Mucosa of stomach (tissue), 1 donor: ENCODE measurements at regions not wholly inside any gene's neighbourhood (a gene's known extent, or its start where the extent isn't known, plus 50 kb on each side); places are given as distances from the start of the nearest gene placed in this dataset.

Experiments
- H3K27me3 ChIP-seq: one replicate; pipeline ENCODE4 v1.7.0; 2013; ENCODE audit warnings: mild to moderate bottlenecking, low read length; ENCODE audit not compliant: control insufficient read depth, insufficient read depth
- H3K36me3 ChIP-seq: one replicate; pipeline ENCODE4 v1.7.0; 2013; ENCODE audit warnings: low read length; ENCODE audit not compliant: control insufficient read depth, insufficient read depth
- H3K4me1 ChIP-seq: one replicate; pipeline ENCODE4 v1.7.0; 2013; ENCODE audit warnings: mild to moderate bottlenecking, low read length; ENCODE audit not compliant: control insufficient read depth, insufficient read depth
- H3K4me3 ChIP-seq: one replicate; pipeline ENCODE4 v1.7.0; 2013; ENCODE audit warnings: low read length
- H3K9ac ChIP-seq: one replicate; pipeline ENCODE4 v1.7.0; 2013; ENCODE audit warnings: mild to moderate bottlenecking, low read length, moderate library complexity
- H3K9me3 ChIP-seq: one replicate; pipeline ENCODE4 v1.7.0; 2013; ENCODE audit warnings: mild to moderate bottlenecking, low read length, moderate library complexity; ENCODE audit not compliant: control insufficient read depth
- donor health status: Pancreatic carcinoma.

- H3K9me3 ChIP-seq: no peaks in the 10 kb centered on the region
- no peaks in the 10 kb centered on the region for H3K36me3 ChIP-seq
- no peaks in the 10 kb centered on the region for H3K4me1 ChIP-seq
Observed at GRCh38 chr16:27665881-27666280, 115.9 kb downstream of the KATNIP start.

GRCh38 chr16:27670071-27670810 is 120.3 kb downstream of the KATNIP start:
- Histone ChIP-seq H3K36me3 (no peaks in the 10 kb centered on the region), H3K9me3 (no peaks in the 10 kb centered on the region), H3K27me3 (no peaks in the 10 kb centered on the region), H3K4me1 (no peaks in the 10 kb centered on the region), H3K9ac (no peak overlapping the region), H3K4me3 (no peak overlapping the region)

More at GRCh38 chr16:27665881-27666280, 115.9 kb downstream of the KATNIP start:
- no peak overlapping the region for H3K9ac ChIP-seq
- H3K27me3 ChIP-seq: no peaks in the 10 kb centered on the region
- H3K4me3 ChIP-seq: no peak overlapping the region

GRCh38 chr16:27671410-27671809 is 121.5 kb downstream of the KATNIP start:
- no peaks in the 10 kb centered on the region for H3K9me3 ChIP-seq
- H3K4me3 ChIP-seq: no peak overlapping the region

DNA sequence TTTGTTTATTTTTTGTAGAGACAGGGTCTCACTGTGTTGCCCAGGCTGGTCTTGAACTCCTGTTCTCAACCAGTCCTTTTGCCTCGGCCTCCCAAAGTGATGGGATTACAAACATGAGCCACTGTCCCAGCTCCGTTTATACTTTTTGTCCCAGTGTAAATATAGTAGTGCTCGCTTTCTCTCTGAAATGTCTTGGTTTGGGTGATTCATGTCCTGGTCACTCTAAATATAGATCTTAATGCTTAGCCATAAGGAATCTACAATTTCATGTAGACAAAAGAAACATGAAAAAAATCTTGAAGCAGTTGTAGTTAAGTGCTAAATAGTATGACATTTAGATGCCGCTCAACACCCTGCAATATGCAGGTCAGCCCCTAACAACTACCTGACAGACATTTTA is 126.9 kb downstream of the KATNIP start:
- Histone ChIP-seq H3K4me1 (no peaks in the 10 kb centered on the region), H3K36me3 (no peaks in the 10 kb centered on the region), H3K4me3 (no peak overlapping the region), H3K9ac (no peak overlapping the region), H3K27me3 (no peaks in the 10 kb centered on the region), H3K9me3 (no peaks in the 10 kb centered on the region)

More at GRCh38 chr16:27671410-27671809, 121.5 kb downstream of the KATNIP start:
- no peaks in the 10 kb centered on the region for H3K36me3 ChIP-seq
- no peaks in the 10 kb centered on the region for H3K4me1 ChIP-seq
- no peak overlapping the region for H3K9ac ChIP-seq
- H3K27me3 ChIP-seq: no peaks in the 10 kb centered on the region

GRCh38 chr16:27677263-27677662 is 127.3 kb downstream of the KATNIP start:
- no peak overlapping the region for H3K9ac ChIP-seq
- H3K27me3 ChIP-seq: no peaks in the 10 kb centered on the region
- no peaks in the 10 kb centered on the region for H3K36me3 ChIP-seq
- H3K4me1 ChIP-seq: no peaks in the 10 kb centered on the region
- H3K4me3 ChIP-seq: no peak overlapping the region
- H3K9me3 ChIP-seq: no peaks in the 10 kb centered on the region

DNA sequence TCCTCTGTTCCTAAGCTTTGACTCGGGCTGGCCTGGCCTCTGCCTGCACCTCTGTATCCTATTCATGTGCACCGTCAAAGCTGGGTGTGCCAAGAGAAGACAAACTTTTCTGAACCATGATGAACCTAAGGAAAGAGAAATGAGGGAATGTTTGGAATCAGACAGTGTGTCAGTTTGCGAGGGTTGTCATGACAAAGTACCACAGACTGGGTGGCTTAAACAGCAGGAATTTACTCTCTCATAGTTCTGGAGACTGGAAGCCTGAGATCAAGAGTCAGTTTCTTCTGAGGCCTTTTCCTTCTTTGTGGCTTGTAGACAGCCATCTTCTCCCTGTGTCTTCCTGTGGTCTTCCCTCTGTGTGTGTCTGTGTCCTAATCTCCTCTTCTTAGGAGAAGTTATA is 129.0 kb downstream of the KATNIP start:
- Histone ChIP-seq H3K4me1 (no peaks in the 10 kb centered on the region), H3K9ac (no peak overlapping the region)

DNA sequence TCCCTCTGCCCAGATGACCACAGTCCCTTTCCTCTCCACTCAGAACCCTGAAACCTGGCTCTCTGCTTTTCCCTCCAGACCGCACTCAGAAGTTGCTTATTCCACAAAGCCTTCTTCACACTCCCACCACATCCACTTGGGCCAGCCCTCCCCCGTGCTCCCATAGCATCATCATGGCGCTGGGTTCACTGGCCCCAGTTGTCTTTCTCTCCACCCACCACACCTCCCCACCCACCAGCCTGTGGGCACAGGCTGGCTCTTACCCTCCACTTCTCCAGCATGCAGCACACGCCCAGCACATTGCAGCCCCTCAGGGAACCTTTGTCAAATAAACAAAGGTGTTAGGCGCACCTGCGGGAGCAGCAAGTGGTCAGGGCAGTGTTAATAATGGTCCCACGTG is 130.0 kb downstream of the KATNIP start:
- Histone ChIP-seq H3K9me3 (no peaks in the 10 kb centered on the region), H3K36me3 (no peaks in the 10 kb centered on the region), H3K4me3 (no peak overlapping the region)

More for the DNA sequence above, 129.0 kb downstream of the KATNIP start:
- H3K36me3 ChIP-seq: no peaks in the 10 kb centered on the region
- H3K4me3 ChIP-seq: no peak overlapping the region
- no peaks in the 10 kb centered on the region for H3K9me3 ChIP-seq
- H3K27me3 ChIP-seq: no peaks in the 10 kb centered on the region

DNA sequence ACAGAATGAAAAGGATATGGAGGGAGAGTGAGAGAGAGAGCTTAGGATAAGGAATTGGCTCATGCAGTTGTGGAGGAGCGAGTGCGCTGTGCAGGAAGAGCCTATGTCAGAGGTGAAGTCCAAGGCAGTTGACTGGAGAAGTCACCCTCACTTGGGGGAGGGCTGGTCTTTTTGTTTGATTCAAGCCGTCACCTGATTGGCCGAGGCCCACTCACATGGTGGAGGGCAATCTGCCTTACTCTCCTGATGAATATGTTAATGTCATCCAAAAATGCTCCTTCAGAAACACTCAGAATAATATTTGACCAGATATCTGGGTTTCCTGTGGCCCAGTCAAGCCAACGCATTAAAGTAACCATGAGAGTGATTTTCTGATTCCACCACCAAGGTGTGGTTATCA is 131.7 kb downstream of the KATNIP start:
- Histone ChIP-seq H3K9me3 (no peaks in the 10 kb centered on the region), H3K4me3 (no peak overlapping the region), H3K27me3 (no peaks in the 10 kb centered on the region), H3K36me3 (no peaks in the 10 kb centered on the region), H3K4me1 (no peaks in the 10 kb centered on the region), H3K9ac (no peak overlapping the region)

More for the DNA sequence above, 130.0 kb downstream of the KATNIP start:
- Histone ChIP-seq H3K27me3 (no peaks in the 10 kb centered on the region), H3K9ac (no peak overlapping the region), H3K4me1 (no peaks in the 10 kb centered on the region)

- no peaks in the 10 kb centered on the region for H3K4me1 ChIP-seq
- no peaks in the 10 kb centered on the region for H3K27me3 ChIP-seq
- no peaks in the 10 kb centered on the region for H3K9me3 ChIP-seq
- no peak overlapping the region for H3K4me3 ChIP-seq
- no peak overlapping the region for H3K9ac ChIP-seq
- no peaks in the 10 kb centered on the region for H3K36me3 ChIP-seq
Observed at GRCh38 chr16:27684047-27684446, 134.1 kb downstream of the KATNIP start.

- Histone ChIP-seq H3K36me3 (no peaks in the 10 kb centered on the region), H3K27me3 (no peaks in the 10 kb centered on the region), H3K4me3 (no peak overlapping the region), H3K4me1 (no peaks in the 10 kb centered on the region), H3K9me3 (no peaks in the 10 kb centered on the region), H3K9ac (no peak overlapping the region)
Observed at GRCh38 chr16:27685807-27686206, 135.9 kb downstream of the KATNIP start.

- H3K27me3 ChIP-seq: no peaks in the 10 kb centered on the region
- no peaks in the 10 kb centered on the region for H3K36me3 ChIP-seq
- no peak overlapping the region for H3K4me3 ChIP-seq
- no peaks in the 10 kb centered on the region for H3K9me3 ChIP-seq
- no peaks in the 10 kb centered on the region for H3K4me1 ChIP-seq
- no peak overlapping the region for H3K9ac ChIP-seq
Observed at GRCh38 chr16:27686926-27687325, 137.0 kb downstream of the KATNIP start.

GRCh38 chr16:27687605-27688004 is 137.7 kb downstream of the KATNIP start:
- Histone ChIP-seq H3K27me3 (no peaks in the 10 kb centered on the region), H3K4me1 (no peaks in the 10 kb centered on the region), H3K36me3 (no peaks in the 10 kb centered on the region), H3K9ac (no peak overlapping the region), H3K9me3 (no peaks in the 10 kb centered on the region), H3K4me3 (no peak overlapping the region)

DNA sequence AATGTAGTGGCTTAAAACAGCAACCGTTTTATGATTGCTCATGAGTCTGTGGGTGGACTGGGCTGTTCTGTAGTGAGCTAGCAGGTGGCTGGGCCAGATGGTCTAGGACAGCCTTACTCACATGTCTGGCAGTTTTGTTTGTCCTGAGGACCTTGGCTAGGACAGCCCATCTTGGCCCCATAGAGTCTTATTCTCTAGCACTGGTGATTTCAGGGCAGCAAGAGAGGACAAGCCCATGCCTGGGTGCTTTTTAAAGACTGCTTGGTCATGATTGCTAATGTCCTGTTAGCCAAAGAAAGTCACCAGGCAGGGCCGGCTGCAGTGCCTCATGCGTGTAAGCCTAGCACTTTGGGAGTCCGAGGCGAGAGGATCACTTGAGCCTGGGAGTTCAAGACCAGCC is 139.8 kb downstream of the KATNIP start:
- Histone ChIP-seq H3K36me3 (no peaks in the 10 kb centered on the region), H3K27me3 (no peaks in the 10 kb centered on the region), H3K4me3 (no peak overlapping the region)

More for the DNA sequence above, 139.8 kb downstream of the KATNIP start:
- Histone ChIP-seq H3K4me1 (no peaks in the 10 kb centered on the region), H3K9me3 (no peaks in the 10 kb centered on the region), H3K9ac (no peak overlapping the region)
